ENCODE measurements at regions not wholly inside any gene's neighbourhood (a gene's known extent, or its start where the extent isn't known, plus 50 kb on each side); places are given as distances from the start of the nearest gene placed in this dataset.

GRCh38 chr3:22392859-22393258 is 641.8 kb upstream of the ZNF385D start:
- BruUV-seq (replicated peaks): no TSS peak
- ChIA-PET POLR2A (no interaction called here), CTCF (ENCODE audit: low intra/inter-chr PET ratio, low total read pairs) (no interaction called here)
- TF ChIP-seq ZNF598 (CRISPR knock-in tag; IDR thresholded peaks at IDR 0.05; ENCODE audit: borderline replicate concordance) (no peak), IKZF1 (IDR thresholded peaks at IDR 0.05) (no peak), ZBTB7B (CRISPR knock-in tag; IDR thresholded peaks at IDR 0.05) (no peak), ZNF883 (CRISPR knock-in tag; IDR thresholded peaks at IDR 0.05; ENCODE audit: not compliant biosample characterization) (no peak), NCOR1 (IDR thresholded peaks at IDR 0.05; ENCODE audit: borderline replicate concordance, low read length) (no peak), CTCF (CRISPR knock-in tag; IDR thresholded peaks at IDR 0.05) (no peak), ZNF646 (CRISPR knock-in tag; IDR thresholded peaks at IDR 0.05) (no peak), NCOA2 (CRISPR knock-in tag; IDR thresholded peaks at IDR 0.05) (no peak), ZNF124 (CRISPR knock-in tag; IDR thresholded peaks at IDR 0.05) (no peak), CHD4 (IDR thresholded peaks at IDR 0.05; ENCODE audit: borderline replicate concordance, low read length) (no peak), FOXJ3 (CRISPR knock-in tag; IDR thresholded peaks at IDR 0.05; ENCODE audit: borderline replicate concordance) (no peak), HOXA3 (CRISPR knock-in tag; IDR thresholded peaks at IDR 0.05) (no peak), ATF2 (CRISPR knock-in tag; IDR thresholded peaks at IDR 0.05) (no peak), HHEX (CRISPR knock-in tag; IDR thresholded peaks at IDR 0.05) (no peak), HDAC6 (IDR thresholded peaks at IDR 0.05; ENCODE audit: low read depth, low read length) (no peak), TRIM24 (CRISPR knock-in tag; IDR thresholded peaks at IDR 0.05) (no peak), ZNF580 (CRISPR knock-in tag; IDR thresholded peaks at IDR 0.05; ENCODE audit: borderline replicate concordance, low read depth) (no peak), TGIF2 (CRISPR knock-in tag; IDR thresholded peaks at IDR 0.05) (no peak)

More at GRCh38 chr3:22392859-22393258, 641.8 kb upstream of the ZNF385D start:
- Histone ChIP-seq H3K9ac (ENCODE audit: insufficient read depth, low read depth, low read length) (no peak overlapping the region), H3K36me3 (replicated peaks in 1 of 2; ENCODE audit: control insufficient read depth in 1 of 2, insufficient read depth in 2 of 2, low read length in 2 of 2) (no peaks in the 10 kb centered on the region), H3K9me3 (ENCODE audit: low read length) (0 out of 2 replicates have a peak, but pooled peaks cover under 1% of the 10 kb centered on the region), H3K79me2 (ENCODE audit: insufficient read depth, low read length) (no peaks in the 10 kb centered on the region), H3K27me3 (ENCODE audit: control insufficient read depth in 1 of 2, insufficient read depth in 2 of 2, low read length in 2 of 2) (no peaks in the 10 kb centered on the region), H2AFZ (ENCODE audit: low read length) (no peak overlapping the region), H3K4me2 (ENCODE audit: low read depth, low read length) (no peak overlapping the region), H3K4me3 (replicated peaks in 1 of 3; ENCODE audit: insufficient read depth in 1 of 3, low read depth in 2 of 3, low read length in 3 of 3) (no peak overlapping the region), H3K4me1 (ENCODE audit: insufficient read depth, low read length) (no peaks in the 10 kb centered on the region), H4K20me1 (ENCODE audit: insufficient read depth, low read length) (no peaks in the 10 kb centered on the region), H3K27ac (ENCODE audit: extremely low read length, insufficient read depth, low read length) (no peak overlapping the region)
- no peak for ATAC-seq
- intact Hi-C loops (cut with micrococcal nuclease; ENCODE audit: unreplicated experiment): no loop called here
- in situ Hi-C loops (cut with HindIII; ENCODE audit: extremely low pct_ligation_motif_present, low pct_unique_long_range_greater_than_20kb): no loop called here
- FAIRE-seq: no peak
- no peak for DNase-seq (ENCODE audit: low spot score)

Data from HepG2 (cell line).